GM13977 (cell line): ENCODE measurements at regions not wholly inside any gene's neighbourhood (a gene's known extent, or its start where the extent isn't known, plus 50 kb on each side); places are given as distances from the start of the nearest gene placed in this dataset.

Source experiments
- DNase-seq: peaks from one replicate; pipeline ENCODE4 v3.0.0; 2012; ENCODE audit warnings: low spot score
- CTCF ChIP-seq: IDR thresholded peaks from 2 replicates; pipeline ENCODE4 v1.5.1; 2012; ENCODE audit warnings: mild to moderate bottlenecking, control low read depth; ENCODE audit not compliant: insufficient read depth; ENCODE audit errors: extremely low read depth, missing control alignments
- in situ Hi-C: fragments of 300-500 bp; cut with MboI; formaldehyde crosslinking; loops from one replicate; pipeline ENCODE4 v1.12.0; 2022; ENCODE audit warnings: low sequenced_read_pairs, low pct_unique_long_range_greater_than_20kb, mixed read lengths, inconsistent platforms; ENCODE audit not compliant: unreplicated experiment

- TF ChIP-seq CTCF = no peak
- in situ Hi-C loops = no loop called here
- no peak for DNase-seq
Observed at GRCh38 chr6:108739496-108740330, 108.5 kb upstream of the ARMC2 start.

GRCh38 chr6:108741331-108741989 is 106.8 kb upstream of the ARMC2 start:
- DNase-seq = no peak
- in situ Hi-C loops = no loop called here
- TF ChIP-seq CTCF = no peak

GRCh38 chr6:108742041-108742440 is 106.2 kb upstream of the ARMC2 start:
- in situ Hi-C loops = no loop called here
- no peak for DNase-seq
- TF ChIP-seq CTCF = no peak

GRCh38 chr6:108744244-108744972 is 103.8 kb upstream of the ARMC2 start:
- no peak for DNase-seq
- in situ Hi-C loops = no loop called here
- no peak for TF ChIP-seq CTCF

- no peak for DNase-seq
- no peak for TF ChIP-seq CTCF
- in situ Hi-C loops = no loop called here
Observed at GRCh38 chr6:108744996-108745395, 103.2 kb upstream of the ARMC2 start.

DNA sequence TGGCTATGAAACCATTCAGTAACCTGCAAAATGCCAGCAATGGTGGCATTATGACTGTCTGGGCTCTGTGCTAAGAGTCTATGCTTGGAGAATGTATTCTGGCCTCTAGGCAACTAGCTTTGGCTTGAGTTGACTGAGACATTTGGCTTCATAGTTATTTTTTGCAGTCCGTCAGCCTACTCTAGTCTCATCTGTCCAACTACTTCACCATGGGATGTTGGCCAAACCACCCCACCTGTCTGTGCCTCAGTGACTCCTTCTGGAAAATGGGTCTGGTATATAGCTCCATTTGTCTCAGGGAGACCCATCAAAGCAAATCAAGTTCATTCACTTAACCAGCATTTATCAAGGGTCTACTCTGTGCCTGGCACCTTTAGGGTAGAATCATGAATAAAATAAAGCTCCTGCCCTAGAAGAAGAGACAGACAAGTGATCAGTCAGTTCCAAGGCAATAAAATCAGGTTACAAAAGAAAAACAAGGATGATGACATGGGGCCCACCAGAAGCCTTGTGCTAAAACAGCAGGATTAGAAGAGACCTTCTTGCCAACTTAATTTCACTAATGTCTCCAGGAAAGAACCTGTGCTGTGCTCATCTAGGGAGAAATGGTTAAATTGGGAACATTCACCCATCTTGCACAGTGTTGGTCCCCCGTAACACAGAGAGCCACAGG is 102.4 kb upstream of the ARMC2 start:
- no peak for DNase-seq
- TF ChIP-seq CTCF = no peak
- in situ Hi-C loops = no loop called here
